Choroid plexus epithelial cell (primary cell): ENCODE measurements at regions not wholly inside any gene's neighbourhood (a gene's known extent, or its start where the extent isn't known, plus 50 kb on each side); places are given as distances from the start of the nearest gene placed in this dataset.
"Not testable (repeated sequence)": the region's sequence is repeated elsewhere in the genome, so short reads cannot be mapped to it uniquely, and the experiment has no call there.

Source experiments
- DNase-seq: peaks from one replicate; pipeline ENCODE4 v3.0.0-alpha.2; 2010; ENCODE audit warnings: low read depth
- H3K4me3 ChIP-seq: 2 replicates; pipeline ENCODE4 v1.5.1; 2011; ENCODE audit warnings: low read depth, mild to moderate bottlenecking, control low read depth, low read length, moderate library complexity
- CTCF ChIP-seq: conservative IDR thresholded peaks from 2 replicates; pipeline ENCODE4 v1.5.1; 2011; ENCODE audit warnings: low read depth, mild to moderate bottlenecking, control low read depth, inconsistent platforms, low read length, moderate library complexity

GRCh38 chr2:82055846-82056245 is 1751.3 kb upstream of the LRRTM1 start:
- no peak for TF ChIP-seq CTCF
- DNase-seq, result no peak
- H3K4me3 ChIP-seq, result no peak overlapping the region

GRCh38 chr2:82043867-82044266 is 1739.3 kb upstream of the LRRTM1 start:
- TF ChIP-seq CTCF, result no peak
- DNase-seq, result no peak
- no peak overlapping the region for H3K4me3 ChIP-seq

- no peak overlapping the region for H3K4me3 ChIP-seq
- no peak for DNase-seq
- TF ChIP-seq CTCF, result no peak
These were observed 1723.5 kb upstream of the LRRTM1 start for GRCh38 chr2:82027921-82028615.

- DNase-seq, result no peak
- TF ChIP-seq CTCF, result no peak
- no peak overlapping the region for H3K4me3 ChIP-seq
These were observed 1719.2 kb upstream of the LRRTM1 start for GRCh38 chr2:82023710-82024109.

GRCh38 chr2:82013641-82014040 is 1709.1 kb upstream of the LRRTM1 start:
- no peak for DNase-seq
- H3K4me3 ChIP-seq, result no peak overlapping the region
- no peak for TF ChIP-seq CTCF

GRCh38 chr2:82007071-82007664 is 1702.6 kb upstream of the LRRTM1 start:
- no peak for TF ChIP-seq CTCF
- H3K4me3 ChIP-seq, result no peak overlapping the region
- DNase-seq, result no peak

GRCh38 chr2:82005889-82006288 is 1701.3 kb upstream of the LRRTM1 start:
- not testable (repeated sequence) for DNase-seq, H3K4me3 ChIP-seq
